ENCODE measurements at regions not wholly inside any gene's neighbourhood (a gene's known extent, or its start where the extent isn't known, plus 50 kb on each side); places are given as distances from the start of the nearest gene placed in this dataset.
"Not testable (repeated sequence)": the region's sequence is repeated elsewhere in the genome, so short reads cannot be mapped to it uniquely, and the experiment has no call there.

GRCh38 chr5:153939101-153939500 lies 99.6 kb downstream of the FAM114A2 start:
- no peak for DNase-seq (ENCODE audit: extremely low spot score)
- H3K4me1 ChIP-seq: no peaks in the 10 kb centered on the region
- TF ChIP-seq CTCF (IDR thresholded peaks at IDR 0.05) (no peak), EP300 (IDR thresholded peaks at IDR 0.05) (no peak), POLR2A (IDR thresholded peaks at IDR 0.05; ENCODE audit: low read depth) (no peak), POLR2AphosphoS5 (IDR thresholded peaks at IDR 0.05) (no peak)
- peaks cover 0 to 68% (median 59%) of the 10 kb centered on the region in 4 donors for H3K9me3 ChIP-seq
- no peaks in the 10 kb centered on the region for H3K36me3 ChIP-seq
- H3K27me3 ChIP-seq: no peaks in the 10 kb centered on the region
- intact Hi-C loops (cut with DNase I): no loop called here
- WGBS: 88% methylated on average over 3 of the region's 3 CpGs
- H3K4me3 ChIP-seq: no peak overlapping the region
- H3K27ac ChIP-seq (replicated peaks in 1 of 4): no peak overlapping the region

- Histone ChIP-seq H3K4me3 (no peak overlapping the region), H3K4me1 (no peaks in the 10 kb centered on the region), H3K9me3 (peaks cover 0 to 70% (median 60%) of the 10 kb centered on the region in 4 donors), H3K36me3 (no peaks in the 10 kb centered on the region), H3K27ac (replicated peaks in 1 of 4) (no peak overlapping the region), H3K27me3 (no peaks in the 10 kb centered on the region)
- TF ChIP-seq EP300 (IDR thresholded peaks at IDR 0.05) (no peak), POLR2AphosphoS5 (IDR thresholded peaks at IDR 0.05) (no peak), CTCF (IDR thresholded peaks at IDR 0.05) (no peak), POLR2A (IDR thresholded peaks at IDR 0.05; ENCODE audit: low read depth) (no peak)
- no peak for DNase-seq (ENCODE audit: extremely low spot score)
- intact Hi-C loops (cut with DNase I): no loop called here
Observed at GRCh38 chr5:153938191-153938842, 100.4 kb downstream of the FAM114A2 start.

- 93% methylated on average over 2 of the region's 2 CpGs for WGBS
- Histone ChIP-seq H3K27ac (replicated peaks in 1 of 4) (no peak overlapping the region), H3K9me3 (peaks cover 0 to 70% (median 60%) of the 10 kb centered on the region in 4 donors), H3K4me1 (no peaks in the 10 kb centered on the region), H3K4me3 (no peak overlapping the region), H3K36me3 (no peaks in the 10 kb centered on the region), H3K27me3 (no peaks in the 10 kb centered on the region)
- no peak for TF ChIP-seq POLR2AphosphoS5 (IDR thresholded peaks at IDR 0.05)
- intact Hi-C loops (cut with DNase I): no loop called here
- no peak for DNase-seq (ENCODE audit: extremely low spot score)
Observed at GRCh38 chr5:153937661-153938060, 101.0 kb downstream of the FAM114A2 start.

GRCh38 chr5:153935151-153935550 lies 103.6 kb downstream of the FAM114A2 start:
- intact Hi-C loops (cut with DNase I); H3K27me3 ChIP-seq; H3K4me3 ChIP-seq; DNase-seq (ENCODE audit: extremely low spot score); H3K4me1 ChIP-seq; H3K36me3 ChIP-seq; H3K27ac ChIP-seq (replicated peaks in 1 of 4): not testable (repeated sequence)
- peaks cover 0 to 50% (median 40%) of the 10 kb centered on the region in 4 donors for H3K9me3 ChIP-seq
- WGBS: 79% methylated on average over 2 of the region's 2 CpGs

- no peak overlapping the region for H3K27ac ChIP-seq (replicated peaks in 1 of 4)
- H3K4me3 ChIP-seq: no peak overlapping the region
- H3K27me3 ChIP-seq: no peaks in the 10 kb centered on the region
- no peaks in the 10 kb centered on the region for H3K9me3 ChIP-seq
- intact Hi-C loops (cut with DNase I): no loop called here
- TF ChIP-seq EP300 (IDR thresholded peaks at IDR 0.05) (no peak), POLR2AphosphoS5 (IDR thresholded peaks at IDR 0.05) (no peak), CTCF (IDR thresholded peaks at IDR 0.05) (no peak), POLR2A (IDR thresholded peaks at IDR 0.05; ENCODE audit: low read depth) (no peak)
- no peak for DNase-seq (ENCODE audit: extremely low spot score)
- no peaks in the 10 kb centered on the region for H3K36me3 ChIP-seq
- H3K4me1 ChIP-seq: no peaks in the 10 kb centered on the region
Observed at GRCh38 chr5:153926201-153926600, 112.5 kb downstream of the FAM114A2 start.

- no peak for DNase-seq (ENCODE audit: extremely low spot score)
- no peaks in the 10 kb centered on the region for H3K27me3 ChIP-seq
- intact Hi-C loops (cut with DNase I): no loop called here
- WGBS: 72% methylated on average over 1 of the region's 1 CpG
- H3K27ac ChIP-seq (replicated peaks in 1 of 4): no peak overlapping the region
- no peak for TF ChIP-seq POLR2AphosphoS5 (IDR thresholded peaks at IDR 0.05)
- no peak for TF ChIP-seq CTCF (IDR thresholded peaks at IDR 0.05)
- TF ChIP-seq POLR2A (IDR thresholded peaks at IDR 0.05; ENCODE audit: low read depth): no peak
- no peak overlapping the region for H3K4me3 ChIP-seq
- no peaks in the 10 kb centered on the region for H3K36me3 ChIP-seq
- H3K9me3 ChIP-seq: peaks cover 0 to 26% (median 0%) of the 10 kb centered on the region in 4 donors
- H3K4me1 ChIP-seq: no peaks in the 10 kb centered on the region
Observed at GRCh38 chr5:153919161-153919560, 119.5 kb downstream of the FAM114A2 start.
